Trophoblast cell (in vitro differentiated cells and primary cell): ENCODE measurements at regions not wholly inside any gene's neighbourhood (a gene's known extent, or its start where the extent isn't known, plus 50 kb on each side); places are given as distances from the start of the nearest gene placed in this dataset.
"Not testable (repeated sequence)": the region's sequence is repeated elsewhere in the genome, so short reads cannot be mapped to it uniquely, and the experiment has no call there.

Experiments used
- DNase-seq, 2 donors: peaks; one replicate each; pipeline ENCODE4 v3.0.0-alpha.2; 2016
- H2AFZ ChIP-seq: 2 replicates; pipeline ENCODE4 v1.6.1; 2013; ENCODE audit warnings: low read length, moderate library complexity, mild to moderate bottlenecking; ENCODE audit not compliant: insufficient read depth, poor library complexity
- H2AK5ac ChIP-seq: 2 replicates; pipeline ENCODE4 v1.6.1; 2013; ENCODE audit warnings: mild to moderate bottlenecking, low read length
- H2BK120ac ChIP-seq: 2 replicates; pipeline ENCODE4 v1.6.1; 2013; ENCODE audit warnings: low read length, mild to moderate bottlenecking, moderate library complexity; ENCODE audit not compliant: insufficient read depth, poor library complexity
- H2BK12ac ChIP-seq: 2 replicates; pipeline ENCODE4 v1.6.1; 2013; ENCODE audit warnings: mild to moderate bottlenecking, low read length, moderate library complexity
- H2BK5ac ChIP-seq: 2 replicates; pipeline ENCODE4 v1.6.1; 2013; ENCODE audit warnings: low read length, low read depth, moderate library complexity, mild to moderate bottlenecking; ENCODE audit not compliant: poor library complexity
- H3K14ac ChIP-seq: 2 replicates; pipeline ENCODE4 v1.6.1; 2013; ENCODE audit warnings: mild to moderate bottlenecking, low read length
- H3K18ac ChIP-seq: 2 replicates; pipeline ENCODE4 v1.6.1; 2013; ENCODE audit warnings: mild to moderate bottlenecking, low read length
- H3K23ac ChIP-seq: 2 replicates; pipeline ENCODE4 v1.6.1; 2013; ENCODE audit warnings: low read length
- H3K27ac ChIP-seq: 2 replicates; pipeline ENCODE4 v1.5.1; 2013; ENCODE audit warnings: low read depth, mild to moderate bottlenecking, inconsistent platforms, low read length, moderate library complexity
- H3K27me3 ChIP-seq: 2 replicates; pipeline ENCODE4 v1.6.1; 2013; ENCODE audit warnings: inconsistent platforms, mild to moderate bottlenecking, low read length, moderate library complexity; ENCODE audit not compliant: insufficient read depth
- H3K36me3 ChIP-seq, 2 experiments: 1 replicate in 1 of 2; 2 replicates in 1 of 2; pipeline ENCODE4 v1.6.1; 2013; ENCODE audit warnings: low read length in 2 of 2, mild to moderate bottlenecking in 2 of 2, moderate library complexity in 1 of 2; ENCODE audit not compliant: insufficient read depth in 2 of 2, control insufficient read depth in 1 of 2
- H3K4ac ChIP-seq: 2 replicates; pipeline ENCODE4 v1.6.1; 2013; ENCODE audit warnings: low read depth, mild to moderate bottlenecking, low read length, moderate library complexity
- H3K4me1 ChIP-seq, 2 experiments: 1 replicate in 1 of 2; 2 replicates in 1 of 2; pipeline ENCODE4 v1.6.1; 2013; ENCODE audit warnings: low read length in 2 of 2, mild to moderate bottlenecking in 2 of 2, moderate library complexity in 1 of 2; ENCODE audit not compliant: insufficient read depth in 2 of 2, control insufficient read depth in 1 of 2
- H3K4me2 ChIP-seq: 2 replicates; pipeline ENCODE4 v1.6.1; 2013; ENCODE audit warnings: inconsistent platforms, mild to moderate bottlenecking, low read length, moderate library complexity
- H3K4me3 ChIP-seq: 2 replicates; pipeline ENCODE4 v1.5.1; 2013; ENCODE audit warnings: mild to moderate bottlenecking, low read depth, low read length, inconsistent platforms
- H3K79me1 ChIP-seq: one replicate; pipeline ENCODE4 v1.6.1; 2013; ENCODE audit warnings: low read length
- H3K79me2 ChIP-seq: 2 replicates; pipeline ENCODE4 v1.6.1; 2013; ENCODE audit warnings: low read length, mild to moderate bottlenecking; ENCODE audit not compliant: control insufficient read depth, insufficient read depth, poor library complexity
- H3K9ac ChIP-seq: 2 replicates; pipeline ENCODE4 v1.6.1; 2013; ENCODE audit warnings: mild to moderate bottlenecking, low read length
- H3K9me3 ChIP-seq: 2 replicates; pipeline ENCODE4 v1.6.1; 2013; ENCODE audit warnings: low read depth, mild to moderate bottlenecking, control low read depth, inconsistent platforms, low read length; ENCODE audit not compliant: insufficient read depth
- H4K12ac ChIP-seq: 2 replicates; pipeline ENCODE4 v1.6.1; 2013; ENCODE audit warnings: low read depth, mild to moderate bottlenecking, low read length, moderate library complexity
- H4K8ac ChIP-seq: 2 replicates; pipeline ENCODE4 v1.6.1; 2013; ENCODE audit warnings: low read depth, mild to moderate bottlenecking, low read length, moderate library complexity
- H4K91ac ChIP-seq: one replicate; pipeline ENCODE4 v1.6.1; 2013; ENCODE audit warnings: low read depth, mild to moderate bottlenecking, low read length, moderate library complexity
- WGBS: extraction: QIAGEN DNeasy Blood & Tissue Kit; methylation state at CpG from one replicate; pipeline ENCODE4 v1.1.7; 2013; ENCODE audit warnings: missing lambda C conversion rate; ENCODE audit not compliant: insufficient read length, insufficient coverage; ENCODE audit errors: extremely low coverage; 5-methylcytosine and 5-hydroxymethylcytosine counted together

GRCh38 chr7:149960863-149961262 lies 87.1 kb downstream of the ATP6V0E2 start:
- not testable (repeated sequence) for H3K27me3 ChIP-seq, H3K79me1 ChIP-seq, H3K4me2 ChIP-seq, H3K36me3 ChIP-seq, H3K4me1 ChIP-seq, H2BK12ac ChIP-seq, H3K18ac ChIP-seq, H4K8ac ChIP-seq, H3K9me3 ChIP-seq, H2BK120ac ChIP-seq, H2AFZ ChIP-seq, H4K12ac ChIP-seq, H3K4ac ChIP-seq, DNase-seq, H3K23ac ChIP-seq, H3K79me2 ChIP-seq, H3K27ac ChIP-seq, H2AK5ac ChIP-seq, H3K4me3 ChIP-seq, H3K9ac ChIP-seq, H2BK5ac ChIP-seq, H3K14ac ChIP-seq, H4K91ac ChIP-seq

- not testable (repeated sequence) for H2BK12ac ChIP-seq
- WGBS: no CpG with 5 or more reads among the region's 2 CpGs
These were observed 88.1 kb downstream of the ATP6V0E2 start for GRCh38 chr7:149961878-149962277.

GRCh38 chr7:149962685-149963319 lies 89.0 kb downstream of the ATP6V0E2 start:
- H2AFZ ChIP-seq, H3K9ac ChIP-seq, H3K18ac ChIP-seq, H3K23ac ChIP-seq, H2BK12ac ChIP-seq, H3K79me1 ChIP-seq, H3K14ac ChIP-seq, H4K12ac ChIP-seq, H3K79me2 ChIP-seq, H3K4me3 ChIP-seq, DNase-seq, H3K4ac ChIP-seq, H3K27ac ChIP-seq, H2BK5ac ChIP-seq, H3K36me3 ChIP-seq, H2AK5ac ChIP-seq, H3K4me2 ChIP-seq, H2BK120ac ChIP-seq, H3K9me3 ChIP-seq, H4K8ac ChIP-seq, H3K4me1 ChIP-seq, H3K27me3 ChIP-seq, H4K91ac ChIP-seq: not testable (repeated sequence)
- no CpG with 5 or more reads among the region's 8 CpGs for WGBS

More at GRCh38 chr7:149961878-149962277, 88.1 kb downstream of the ATP6V0E2 start:
- H3K23ac ChIP-seq, H3K9me3 ChIP-seq, H4K8ac ChIP-seq, H3K4me2 ChIP-seq, H3K4ac ChIP-seq, H3K36me3 ChIP-seq, H4K91ac ChIP-seq, H3K4me3 ChIP-seq, H4K12ac ChIP-seq, H3K79me1 ChIP-seq, H3K14ac ChIP-seq, H3K18ac ChIP-seq, H2BK120ac ChIP-seq, H3K27ac ChIP-seq, H3K79me2 ChIP-seq, H3K9ac ChIP-seq, DNase-seq, H3K4me1 ChIP-seq, H2BK5ac ChIP-seq, H2AFZ ChIP-seq, H3K27me3 ChIP-seq, H2AK5ac ChIP-seq: not testable (repeated sequence)

GRCh38 chr7:149963985-149964384 lies 90.2 kb downstream of the ATP6V0E2 start:
- not testable (repeated sequence) for H3K79me1 ChIP-seq, H3K9me3 ChIP-seq, H3K14ac ChIP-seq, H4K8ac ChIP-seq, H2BK12ac ChIP-seq, H3K4me1 ChIP-seq, H4K91ac ChIP-seq, H3K4ac ChIP-seq, H3K18ac ChIP-seq, H3K27me3 ChIP-seq, H2AFZ ChIP-seq, H3K36me3 ChIP-seq, H3K27ac ChIP-seq, H3K4me3 ChIP-seq, H2BK5ac ChIP-seq, H3K4me2 ChIP-seq, H2AK5ac ChIP-seq, H4K12ac ChIP-seq, H2BK120ac ChIP-seq, DNase-seq, H3K9ac ChIP-seq, H3K23ac ChIP-seq, H3K79me2 ChIP-seq
- no CpG with 5 or more reads among the region's 5 CpGs for WGBS
